ENCODE measurements at regions not wholly inside any gene's neighbourhood (a gene's known extent, or its start where the extent isn't known, plus 50 kb on each side); places are given as distances from the start of the nearest gene placed in this dataset.

- TF ChIP-seq ZNF671 (CRISPR knock-in tag; IDR thresholded peaks at IDR 0.05) = no peak
- no peak for TF ChIP-seq ZBTB21 (CRISPR knock-in tag; IDR thresholded peaks at IDR 0.05; ENCODE audit: borderline replicate concordance)
- TF ChIP-seq ZNF121 (CRISPR knock-in tag; IDR thresholded peaks at IDR 0.05) = no peak
Observed at GRCh38 chr10:108275895-108276685, 1111.6 kb upstream of the SORCS1 start (continued).

- DNase-seq (ENCODE audit: low spot score) (no peak), ATAC-seq (no peak)
- TF ChIP-seq PRRX2 (CRISPR knock-in tag; IDR thresholded peaks at IDR 0.05) (no peak), NFE2L1 (CRISPR knock-in tag; IDR thresholded peaks at IDR 0.05) (no peak), EMX1 (CRISPR knock-in tag; IDR thresholded peaks at IDR 0.05) (no peak), MAX (CRISPR knock-in tag; IDR thresholded peaks at IDR 0.05) (no peak), SP1 (CRISPR knock-in tag; conservative IDR thresholded peaks at IDR 0.05) (no peak), USF2 (CRISPR knock-in tag; IDR thresholded peaks at IDR 0.05) (no peak), NR2C2 (CRISPR knock-in tag; IDR thresholded peaks at IDR 0.05) (no peak), MYBL2 (CRISPR knock-in tag; IDR thresholded peaks at IDR 0.05) (no peak), ZBTB21 (CRISPR knock-in tag; IDR thresholded peaks at IDR 0.05; ENCODE audit: borderline replicate concordance) (no peak), ZNF232 (CRISPR knock-in tag; IDR thresholded peaks at IDR 0.05) (no peak), GTF2I (CRISPR knock-in tag; conservative IDR thresholded peaks at IDR 0.05) (no peak)
- TF ChIP-seq, protein P1, sequence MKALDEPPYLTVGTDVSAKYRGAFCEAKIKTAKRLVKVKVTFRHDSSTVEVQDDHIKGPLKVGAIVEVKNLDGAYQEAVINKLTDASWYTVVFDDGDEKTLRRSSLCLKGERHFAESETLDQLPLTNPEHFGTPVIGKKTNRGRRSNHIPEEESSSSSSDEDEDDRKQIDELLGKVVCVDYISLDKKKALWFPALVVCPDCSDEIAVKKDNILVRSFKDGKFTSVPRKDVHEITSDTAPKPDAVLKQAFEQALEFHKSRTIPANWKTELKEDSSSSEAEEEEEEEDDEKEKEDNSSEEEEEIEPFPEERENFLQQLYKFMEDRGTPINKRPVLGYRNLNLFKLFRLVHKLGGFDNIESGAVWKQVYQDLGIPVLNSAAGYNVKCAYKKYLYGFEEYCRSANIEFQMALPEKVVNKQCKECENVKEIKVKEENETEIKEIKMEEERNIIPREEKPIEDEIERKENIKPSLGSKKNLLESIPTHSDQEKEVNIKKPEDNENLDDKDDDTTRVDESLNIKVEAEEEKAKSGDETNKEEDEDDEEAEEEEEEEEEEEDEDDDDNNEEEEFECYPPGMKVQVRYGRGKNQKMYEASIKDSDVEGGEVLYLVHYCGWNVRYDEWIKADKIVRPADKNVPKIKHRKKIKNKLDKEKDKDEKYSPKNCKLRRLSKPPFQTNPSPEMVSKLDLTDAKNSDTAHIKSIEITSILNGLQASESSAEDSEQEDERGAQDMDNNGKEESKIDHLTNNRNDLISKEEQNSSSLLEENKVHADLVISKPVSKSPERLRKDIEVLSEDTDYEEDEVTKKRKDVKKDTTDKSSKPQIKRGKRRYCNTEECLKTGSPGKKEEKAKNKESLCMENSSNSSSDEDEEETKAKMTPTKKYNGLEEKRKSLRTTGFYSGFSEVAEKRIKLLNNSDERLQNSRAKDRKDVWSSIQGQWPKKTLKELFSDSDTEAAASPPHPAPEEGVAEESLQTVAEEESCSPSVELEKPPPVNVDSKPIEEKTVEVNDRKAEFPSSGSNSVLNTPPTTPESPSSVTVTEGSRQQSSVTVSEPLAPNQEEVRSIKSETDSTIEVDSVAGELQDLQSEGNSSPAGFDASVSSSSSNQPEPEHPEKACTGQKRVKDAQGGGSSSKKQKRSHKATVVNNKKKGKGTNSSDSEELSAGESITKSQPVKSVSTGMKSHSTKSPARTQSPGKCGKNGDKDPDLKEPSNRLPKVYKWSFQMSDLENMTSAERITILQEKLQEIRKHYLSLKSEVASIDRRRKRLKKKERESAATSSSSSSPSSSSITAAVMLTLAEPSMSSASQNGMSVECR (CRISPR knock-in tag; IDR thresholded peaks at IDR 0.05; ENCODE audit: borderline replicate concordance) = no peak
- TF ChIP-seq, protein P2, sequence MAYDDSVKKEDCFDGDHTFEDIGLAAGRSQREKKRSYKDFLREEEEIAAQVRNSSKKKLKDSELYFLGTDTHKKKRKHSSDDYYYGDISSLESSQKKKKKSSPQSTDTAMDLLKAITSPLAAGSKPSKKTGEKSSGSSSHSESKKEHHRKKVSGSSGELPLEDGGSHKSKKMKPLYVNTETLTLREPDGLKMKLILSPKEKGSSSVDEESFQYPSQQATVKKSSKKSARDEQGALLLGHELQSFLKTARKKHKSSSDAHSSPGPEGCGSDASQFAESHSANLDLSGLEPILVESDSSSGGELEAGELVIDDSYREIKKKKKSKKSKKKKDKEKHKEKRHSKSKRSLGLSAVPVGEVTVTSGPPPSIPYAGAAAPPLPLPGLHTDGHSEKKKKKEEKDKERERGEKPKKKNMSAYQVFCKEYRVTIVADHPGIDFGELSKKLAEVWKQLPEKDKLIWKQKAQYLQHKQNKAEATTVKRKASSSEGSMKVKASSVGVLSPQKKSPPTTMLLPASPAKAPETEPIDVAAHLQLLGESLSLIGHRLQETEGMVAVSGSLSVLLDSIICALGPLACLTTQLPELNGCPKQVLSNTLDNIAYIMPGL (CRISPR knock-in tag; IDR thresholded peaks at IDR 0.05) = no peak
- CTCF ChIA-PET = no interaction called here
- H3K4me3 Mint-ChIP-seq = no peak overlapping the region
- H3K36me3 Mint-ChIP-seq = no peaks in the 10 kb centered on the region
- H3K4me1 Mint-ChIP-seq = no peaks in the 10 kb centered on the region
- no peaks in the 10 kb centered on the region for H3K9me3 Mint-ChIP-seq
- H3K27ac Mint-ChIP-seq = no peak overlapping the region
- POLR2A ChIA-PET = no interaction called here
- no peaks in the 10 kb centered on the region for H3K27me3 Mint-ChIP-seq (ENCODE audit: low read depth)
Observed at GRCh38 chr10:108260383-108260906, 1095.9 kb upstream of the SORCS1 start.

DNA sequence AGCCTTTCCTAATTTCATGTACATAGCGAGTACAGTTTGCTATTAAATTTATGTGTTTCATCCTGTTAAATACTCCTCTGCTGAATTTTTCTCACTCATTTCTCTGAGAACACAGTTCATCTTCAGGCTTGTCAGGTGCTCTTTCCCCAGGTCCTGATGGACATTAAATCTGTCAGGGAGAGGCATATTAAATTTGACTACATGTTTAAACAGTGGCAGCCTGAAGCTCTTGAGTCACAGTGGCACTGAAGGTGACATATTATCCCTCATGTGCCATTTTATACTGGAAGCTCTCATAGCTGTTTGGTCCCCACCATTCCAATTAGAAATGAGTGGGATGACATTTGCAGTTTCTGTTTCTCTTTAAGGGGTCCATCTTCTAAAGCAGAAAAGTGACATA is 1089.6 kb upstream of the SORCS1 start:
- Mint-ChIP-seq H3K4me1 (no peaks in the 10 kb centered on the region), H3K27ac (no peak overlapping the region), H3K9me3 (peaks cover 26% of the 10 kb centered on the region), H3K27me3 (ENCODE audit: low read depth) (no peaks in the 10 kb centered on the region), H3K4me3 (no peak overlapping the region), H3K36me3 (peaks cover 15% of the 10 kb centered on the region)
- ATAC-seq = no peak
- ChIA-PET POLR2A (no interaction called here), CTCF (interaction anchor here (1.2 kb wide), 1 partner anchor 50 kb away, joined by 3 read pairs; no protein-coding TSS in a partner anchor)
- no peak for DNase-seq (ENCODE audit: low spot score)
- no peak for TF ChIP-seq IRF1 (CRISPR knock-in tag; IDR thresholded peaks at IDR 0.05)
- TF ChIP-seq ZBTB43 (CRISPR knock-in tag; IDR thresholded peaks at IDR 0.05) = no peak
- TF ChIP-seq ELF4 (CRISPR knock-in tag; IDR thresholded peaks at IDR 0.05; ENCODE audit: low read depth) = no peak
- TF ChIP-seq, protein P1 (CRISPR knock-in tag; IDR thresholded peaks at IDR 0.05; ENCODE audit: borderline replicate concordance) = no peak

All from WTC11 (cell line).